Liver (tissue), 8 donors: ENCODE measurements at regions not wholly inside any gene's neighbourhood (a gene's known extent, or its start where the extent isn't known, plus 50 kb on each side); places are given as distances from the start of the nearest gene placed in this dataset.

ENCODE experiments used
- DNase-seq: peaks from one replicate; pipeline ENCODE4 v3.0.0-alpha.2; 2017; ENCODE audit warnings: low spot score
- H3K27ac ChIP-seq, 2 donors: one replicate each; pipeline ENCODE4 v1.7.0; 2013; ENCODE audit warnings: inconsistent platforms in 2 of 2, low read length in 2 of 2, control low read depth in 1 of 2, low read depth in 1 of 2, mild to moderate bottlenecking in 1 of 2
- H3K27me3 ChIP-seq, 4 donors: one replicate each; pipeline versions ENCODE4 v1.6.1 to v1.7.0; 2013; ENCODE audit warnings: low read length in 3 of 4, inconsistent platforms in 1 of 4, mild to moderate bottlenecking in 1 of 4, moderate library complexity in 1 of 4; ENCODE audit not compliant: control insufficient read depth in 4 of 4, insufficient read depth in 4 of 4
- H3K36me3 ChIP-seq, 4 donors: one replicate each; pipeline versions ENCODE4 v1.6.1 to v1.7.0; 2013; ENCODE audit warnings: low read length in 3 of 4, mild to moderate bottlenecking in 3 of 4, low read depth in 1 of 4, moderate library complexity in 1 of 4; ENCODE audit not compliant: control insufficient read depth in 4 of 4, insufficient read depth in 3 of 4
- H3K4me1 ChIP-seq, 4 donors: one replicate each; pipeline versions ENCODE4 v1.6.1 to v1.7.0; 2013; ENCODE audit warnings: low read length in 3 of 4, mild to moderate bottlenecking in 3 of 4, moderate library complexity in 1 of 4; ENCODE audit not compliant: control insufficient read depth in 4 of 4, insufficient read depth in 4 of 4
- H3K4me3 ChIP-seq, 3 donors: one replicate each; pipeline versions ENCODE4 v1.6.1 to v1.7.0; 2013; ENCODE audit warnings: low read length in 3 of 3, control low read depth in 1 of 3, low read depth in 1 of 3, mild to moderate bottlenecking in 1 of 3
- H3K9ac ChIP-seq, 2 donors: one replicate each; pipeline ENCODE4 v1.7.0; 2013; ENCODE audit warnings: low read length in 2 of 2, mild to moderate bottlenecking in 2 of 2, moderate library complexity in 2 of 2, control low read depth in 1 of 2, low read depth in 1 of 2
- H3K9me3 ChIP-seq, 4 donors: one replicate each; pipeline versions ENCODE4 v1.6.1 to v1.7.0; 2013; ENCODE audit warnings: low read length in 3 of 4; ENCODE audit not compliant: control insufficient read depth in 4 of 4
- EGR1 ChIP-seq, 2 donors: IDR thresholded peaks; 2 replicates each; pipeline ENCODE4 v1.6.1; 2016 to 2018; ENCODE audit warnings: antibody characterized with exemption in 2 of 2, low read depth in 2 of 2
- FOXA1 ChIP-seq: IDR thresholded peaks from 2 replicates; pipeline ENCODE4 v1.6.1; 2016; ENCODE audit warnings: antibody characterized with exemption
- FOXA2 ChIP-seq: IDR thresholded peaks from 2 replicates; pipeline ENCODE4 v1.6.1; 2016; ENCODE audit warnings: antibody characterized with exemption
- GABPA ChIP-seq, 2 donors: IDR thresholded peaks in 1 of 2; conservative IDR thresholded peaks in 1 of 2; 2 replicates each; pipeline ENCODE4 v1.6.1; 2016; ENCODE audit warnings: antibody characterized with exemption in 2 of 2, mild to moderate bottlenecking in 1 of 2, moderate library complexity in 1 of 2
- HNF4A ChIP-seq, 2 donors: conservative IDR thresholded peaks; 2 replicates each; pipeline ENCODE4 v1.6.1; 2016; ENCODE audit warnings: antibody characterized with exemption in 2 of 2, mild to moderate bottlenecking in 2 of 2
- HNF4G ChIP-seq: IDR thresholded peaks from 2 replicates; pipeline ENCODE4 v1.6.1; 2016; ENCODE audit warnings: antibody characterized with exemption
- JUND ChIP-seq, 2 donors: IDR thresholded peaks; 2 replicates each; pipeline ENCODE4 v1.6.1; 2016; ENCODE audit warnings: antibody characterized with exemption in 2 of 2
- NR2F2 ChIP-seq: IDR thresholded peaks from 2 replicates; pipeline ENCODE4 v1.6.1; 2016; ENCODE audit warnings: antibody characterized with exemption
- RAD21 ChIP-seq, 2 donors: IDR thresholded peaks; 2 replicates each; pipeline ENCODE4 v1.6.1; 2016; ENCODE audit warnings: antibody characterized with exemption in 2 of 2, mild to moderate bottlenecking in 2 of 2
- RXRA ChIP-seq, 2 donors: IDR thresholded peaks; 2 replicates each; pipeline ENCODE4 v1.6.1; 2017 to 2018; ENCODE audit warnings: antibody characterized with exemption in 2 of 2, mild to moderate bottlenecking in 1 of 2
- SP1 ChIP-seq: IDR thresholded peaks from 2 replicates; pipeline ENCODE4 v1.6.1; 2018; ENCODE audit warnings: antibody characterized with exemption, mild to moderate bottlenecking
- TAF1 ChIP-seq: conservative IDR thresholded peaks from 2 replicates; pipeline ENCODE4 v1.6.1; 2016; ENCODE audit warnings: antibody characterized with exemption, mild to moderate bottlenecking
- YY1 ChIP-seq: IDR thresholded peaks from 2 replicates; pipeline ENCODE4 v1.6.1; 2016; ENCODE audit warnings: antibody characterized with exemption, mild to moderate bottlenecking
- ZBTB33 ChIP-seq: IDR thresholded peaks from 2 replicates; pipeline ENCODE4 v1.6.1; 2016; ENCODE audit warnings: antibody characterized with exemption
- WGBS: extraction: QIAGEN DNeasy Blood & Tissue Kit; methylation state at CpG from one replicate; pipeline ENCODE4 v1.1.7; 2013; 5-methylcytosine and 5-hydroxymethylcytosine counted together
- TF ChIP-seq, protein P1 (sequence below): IDR thresholded peaks from 2 replicates; pipeline ENCODE4 v1.6.1; 2016; ENCODE audit warnings: antibody characterized with exemption, mild to moderate bottlenecking
- TF ChIP-seq, protein P2 (sequence below): fragments of 150-350 bp; IDR thresholded peaks from 2 replicates; pipeline ENCODE4 v1.5.1; 2017; ENCODE audit warnings: improper control_type of control experiment, low read depth, low read length; ENCODE audit not compliant: missing input control
- donor health status: healthy.
- donor health status: healthy.
- donor health status: healthy.
- donor health status: healthy.
- donor health status: healthy.

DNA sequence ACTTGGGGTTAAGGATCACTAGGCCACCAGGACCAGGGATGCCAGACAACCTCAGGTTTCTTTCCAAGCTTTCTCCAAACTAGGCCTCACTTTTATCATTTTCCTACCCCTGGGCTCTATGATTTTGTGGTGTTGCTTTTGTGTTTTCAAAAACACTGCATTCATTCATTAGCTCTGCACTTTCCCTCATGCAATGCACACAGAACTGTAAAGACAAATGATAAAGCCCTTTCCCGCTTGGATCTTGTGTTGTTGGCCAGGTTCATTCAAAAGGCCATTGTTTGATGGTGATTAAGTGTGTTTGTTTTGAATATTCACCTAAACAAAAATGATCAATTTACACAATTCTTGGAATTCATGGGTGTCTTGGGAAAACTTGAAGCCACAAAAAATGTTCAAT lies 210.7 kb upstream of the TNP1 start:
- Histone ChIP-seq H3K9ac (no peak overlapping the region), H3K4me3 (no peak overlapping the region), H3K36me3 (no peaks in the 10 kb centered on the region), H3K4me1 (peaks cover 0 to 3% (median 0%) of the 10 kb centered on the region in 4 donors), H3K27me3 (peaks cover 0 to 4% (median under 1%) of the 10 kb centered on the region in 4 donors), H3K27ac (no peak overlapping the region), H3K9me3 (no peaks in the 10 kb centered on the region)
- 95% methylated on average over 1 of the region's 1 CpG for WGBS
- no peak for DNase-seq
- TF ChIP-seq, protein P1, sequence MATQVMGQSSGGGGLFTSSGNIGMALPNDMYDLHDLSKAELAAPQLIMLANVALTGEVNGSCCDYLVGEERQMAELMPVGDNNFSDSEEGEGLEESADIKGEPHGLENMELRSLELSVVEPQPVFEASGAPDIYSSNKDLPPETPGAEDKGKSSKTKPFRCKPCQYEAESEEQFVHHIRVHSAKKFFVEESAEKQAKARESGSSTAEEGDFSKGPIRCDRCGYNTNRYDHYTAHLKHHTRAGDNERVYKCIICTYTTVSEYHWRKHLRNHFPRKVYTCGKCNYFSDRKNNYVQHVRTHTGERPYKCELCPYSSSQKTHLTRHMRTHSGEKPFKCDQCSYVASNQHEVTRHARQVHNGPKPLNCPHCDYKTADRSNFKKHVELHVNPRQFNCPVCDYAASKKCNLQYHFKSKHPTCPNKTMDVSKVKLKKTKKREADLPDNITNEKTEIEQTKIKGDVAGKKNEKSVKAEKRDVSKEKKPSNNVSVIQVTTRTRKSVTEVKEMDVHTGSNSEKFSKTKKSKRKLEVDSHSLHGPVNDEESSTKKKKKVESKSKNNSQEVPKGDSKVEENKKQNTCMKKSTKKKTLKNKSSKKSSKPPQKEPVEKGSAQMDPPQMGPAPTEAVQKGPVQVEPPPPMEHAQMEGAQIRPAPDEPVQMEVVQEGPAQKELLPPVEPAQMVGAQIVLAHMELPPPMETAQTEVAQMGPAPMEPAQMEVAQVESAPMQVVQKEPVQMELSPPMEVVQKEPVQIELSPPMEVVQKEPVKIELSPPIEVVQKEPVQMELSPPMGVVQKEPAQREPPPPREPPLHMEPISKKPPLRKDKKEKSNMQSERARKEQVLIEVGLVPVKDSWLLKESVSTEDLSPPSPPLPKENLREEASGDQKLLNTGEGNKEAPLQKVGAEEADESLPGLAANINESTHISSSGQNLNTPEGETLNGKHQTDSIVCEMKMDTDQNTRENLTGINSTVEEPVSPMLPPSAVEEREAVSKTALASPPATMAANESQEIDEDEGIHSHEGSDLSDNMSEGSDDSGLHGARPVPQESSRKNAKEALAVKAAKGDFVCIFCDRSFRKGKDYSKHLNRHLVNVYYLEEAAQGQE = no peak
- no peak for TF ChIP-seq ZBTB33
- TF ChIP-seq, protein P2, sequence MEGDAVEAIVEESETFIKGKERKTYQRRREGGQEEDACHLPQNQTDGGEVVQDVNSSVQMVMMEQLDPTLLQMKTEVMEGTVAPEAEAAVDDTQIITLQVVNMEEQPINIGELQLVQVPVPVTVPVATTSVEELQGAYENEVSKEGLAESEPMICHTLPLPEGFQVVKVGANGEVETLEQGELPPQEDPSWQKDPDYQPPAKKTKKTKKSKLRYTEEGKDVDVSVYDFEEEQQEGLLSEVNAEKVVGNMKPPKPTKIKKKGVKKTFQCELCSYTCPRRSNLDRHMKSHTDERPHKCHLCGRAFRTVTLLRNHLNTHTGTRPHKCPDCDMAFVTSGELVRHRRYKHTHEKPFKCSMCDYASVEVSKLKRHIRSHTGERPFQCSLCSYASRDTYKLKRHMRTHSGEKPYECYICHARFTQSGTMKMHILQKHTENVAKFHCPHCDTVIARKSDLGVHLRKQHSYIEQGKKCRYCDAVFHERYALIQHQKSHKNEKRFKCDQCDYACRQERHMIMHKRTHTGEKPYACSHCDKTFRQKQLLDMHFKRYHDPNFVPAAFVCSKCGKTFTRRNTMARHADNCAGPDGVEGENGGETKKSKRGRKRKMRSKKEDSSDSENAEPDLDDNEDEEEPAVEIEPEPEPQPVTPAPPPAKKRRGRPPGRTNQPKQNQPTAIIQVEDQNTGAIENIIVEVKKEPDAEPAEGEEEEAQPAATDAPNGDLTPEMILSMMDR = no peak
- TF ChIP-seq EGR1 (IDR thresholded peaks at IDR 0.05; ENCODE audit: low read depth in 2 of 2) = no peak
- no peak for TF ChIP-seq YY1
- TF ChIP-seq NR2F2 = no peak
- TF ChIP-seq HNF4G = no peak
- TF ChIP-seq TAF1 = no peak
- TF ChIP-seq HNF4A (conservative IDR thresholded peaks at IDR 0.05) = no peak
- TF ChIP-seq FOXA2 = no peak
- no peak for TF ChIP-seq GABPA (IDR thresholded peaks at IDR 0.05 in 1 of 2, conservative IDR thresholded peaks at IDR 0.05 in 1 of 2)

GRCh38 chr2:217070043-217070430 lies 210.2 kb upstream of the TNP1 start:
- WGBS = 89% methylated on average over 9 of the region's 9 CpGs
- Histone ChIP-seq H3K4me1 (peaks cover 0 to under 1% (median 0%) of the 10 kb centered on the region in 4 donors), H3K36me3 (no peaks in the 10 kb centered on the region), H3K27ac (no peak overlapping the region), H3K9ac (no peak overlapping the region), H3K9me3 (no peaks in the 10 kb centered on the region), H3K27me3 (peaks cover 0 to 4% (median under 1%) of the 10 kb centered on the region in 4 donors), H3K4me3 (no peak overlapping the region)
- no peak for DNase-seq
- TF ChIP-seq HNF4G (no peak), FOXA2 (no peak), RXRA (IDR thresholded peaks at IDR 0.05) (no peak), YY1 (no peak), TAF1 (no peak), FOXA1 (no peak), EGR1 (IDR thresholded peaks at IDR 0.05; ENCODE audit: low read depth in 2 of 2) (no peak), NR2F2 (no peak), JUND (IDR thresholded peaks at IDR 0.05) (no peak), SP1 (no peak), ZBTB33 (no peak), HNF4A (conservative IDR thresholded peaks at IDR 0.05) (no peak), RAD21 (IDR thresholded peaks at IDR 0.05) (no peak), GABPA (IDR thresholded peaks at IDR 0.05 in 1 of 2, conservative IDR thresholded peaks at IDR 0.05 in 1 of 2) (no peak)
- TF ChIP-seq, protein P1 = no peak
